Gastrocnemius medialis (tissue), 4 donors: ENCODE measurements at regions not wholly inside any gene's neighbourhood (a gene's known extent, or its start where the extent isn't known, plus 50 kb on each side); places are given as distances from the start of the nearest gene placed in this dataset.

Source experiments
- POLR2A ChIP-seq, 2 donors: fragments of 450-650 bp; IDR thresholded peaks; one replicate each; pipeline ENCODE4 v1.6.1; 2017; ENCODE audit warnings: antibody characterized with exemption in 2 of 2, mild to moderate bottlenecking in 2 of 2, moderate library complexity in 2 of 2
- TF ChIP-seq, protein P1 (sequence below), 5 experiments: fragments of 450-650 bp in 3 of 5; fragments of 200-600 bp in 2 of 5; sonication (generic) in 2 of 5; IDR thresholded peaks in 4 of 5; conservative IDR thresholded peaks in 1 of 5; 1 replicate in 4 of 5; 2 replicates in 1 of 5; pipeline ENCODE4 v1.5.1; 2016 to 2019; ENCODE audit warnings: antibody characterized with exemption in 5 of 5, mild to moderate bottlenecking in 3 of 5, moderate library complexity in 3 of 5

DNA sequence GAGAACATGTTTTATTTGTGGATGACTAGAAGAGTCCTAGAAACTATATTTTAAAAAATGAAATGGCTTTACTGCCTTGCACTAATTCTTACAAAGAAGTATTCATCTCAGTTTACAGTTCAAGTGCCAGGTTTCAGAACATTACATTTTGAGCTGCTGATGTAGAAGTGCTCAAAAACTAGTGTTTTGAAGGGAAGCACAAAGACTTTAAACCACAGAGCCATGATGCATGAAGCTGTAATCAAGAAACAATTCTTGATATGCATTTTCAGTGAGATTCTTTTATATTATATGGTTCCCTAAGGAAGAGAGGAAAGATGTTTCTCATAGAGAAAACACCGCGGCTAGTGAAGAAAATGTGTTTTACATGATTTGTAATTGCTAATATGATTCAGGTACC is 1163.0 kb downstream of the RAPGEF2 start:
- TF ChIP-seq POLR2A (IDR thresholded peaks at IDR 0.05), result no peak
- TF ChIP-seq, protein P1, sequence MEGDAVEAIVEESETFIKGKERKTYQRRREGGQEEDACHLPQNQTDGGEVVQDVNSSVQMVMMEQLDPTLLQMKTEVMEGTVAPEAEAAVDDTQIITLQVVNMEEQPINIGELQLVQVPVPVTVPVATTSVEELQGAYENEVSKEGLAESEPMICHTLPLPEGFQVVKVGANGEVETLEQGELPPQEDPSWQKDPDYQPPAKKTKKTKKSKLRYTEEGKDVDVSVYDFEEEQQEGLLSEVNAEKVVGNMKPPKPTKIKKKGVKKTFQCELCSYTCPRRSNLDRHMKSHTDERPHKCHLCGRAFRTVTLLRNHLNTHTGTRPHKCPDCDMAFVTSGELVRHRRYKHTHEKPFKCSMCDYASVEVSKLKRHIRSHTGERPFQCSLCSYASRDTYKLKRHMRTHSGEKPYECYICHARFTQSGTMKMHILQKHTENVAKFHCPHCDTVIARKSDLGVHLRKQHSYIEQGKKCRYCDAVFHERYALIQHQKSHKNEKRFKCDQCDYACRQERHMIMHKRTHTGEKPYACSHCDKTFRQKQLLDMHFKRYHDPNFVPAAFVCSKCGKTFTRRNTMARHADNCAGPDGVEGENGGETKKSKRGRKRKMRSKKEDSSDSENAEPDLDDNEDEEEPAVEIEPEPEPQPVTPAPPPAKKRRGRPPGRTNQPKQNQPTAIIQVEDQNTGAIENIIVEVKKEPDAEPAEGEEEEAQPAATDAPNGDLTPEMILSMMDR (IDR thresholded peaks at IDR 0.05 in 4 of 5, conservative IDR thresholded peaks at IDR 0.05 in 1 of 5), result no peak
